AG08396 (cell line): ENCODE measurements at regions not wholly inside any gene's neighbourhood (a gene's known extent, or its start where the extent isn't known, plus 50 kb on each side); places are given as distances from the start of the nearest gene placed in this dataset.
A peak's percentile ranks its signal among the peaks of the same experiment; 100 is the strongest.

Experiments used
- DNase-seq: peaks from one replicate; pipeline ENCODE4 v3.0.0; 2012; ENCODE audit warnings: low spot score, mixed read lengths

DNA sequence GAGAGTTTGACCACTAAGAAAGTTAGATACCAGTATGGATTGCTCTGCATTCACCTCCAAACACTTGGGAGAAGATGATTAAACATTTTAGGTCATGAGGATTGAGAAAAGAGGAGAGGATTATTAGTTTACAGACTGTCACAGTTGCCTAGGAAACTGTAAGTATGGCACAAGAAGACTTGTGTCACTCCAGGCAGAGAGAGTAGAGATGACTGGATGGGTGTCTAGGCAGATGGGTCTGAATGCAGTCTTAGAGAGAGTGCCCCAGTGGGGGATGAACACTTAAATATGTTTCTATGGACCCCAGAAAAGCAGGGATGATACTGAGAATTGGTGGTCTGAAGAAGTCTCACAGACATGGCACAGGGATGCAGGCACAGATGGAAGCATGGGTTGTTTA, 477.6 kb upstream of the B3GALT2 start:
- DNase-seq = no peak

DNA sequence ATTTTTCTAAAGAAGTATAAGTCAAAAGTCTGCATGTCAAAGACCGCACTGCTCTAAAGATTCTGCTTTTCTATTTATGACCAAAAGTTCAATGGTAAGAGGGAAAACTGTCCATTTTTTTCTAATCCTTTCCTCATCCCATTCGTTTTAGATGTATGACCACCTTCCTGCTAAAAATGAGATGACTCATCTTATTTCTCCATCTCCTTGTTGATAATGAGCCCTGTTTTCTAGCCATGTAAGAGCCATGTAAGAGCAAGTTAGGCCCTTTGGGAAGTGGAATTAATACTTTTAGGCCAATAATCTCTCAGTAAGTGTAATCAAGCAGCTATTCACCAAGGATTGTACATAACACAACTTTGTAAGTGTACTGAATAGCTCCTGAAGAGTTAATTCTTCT, 475.6 kb upstream of the B3GALT2 start:
- no peak for DNase-seq

DNA sequence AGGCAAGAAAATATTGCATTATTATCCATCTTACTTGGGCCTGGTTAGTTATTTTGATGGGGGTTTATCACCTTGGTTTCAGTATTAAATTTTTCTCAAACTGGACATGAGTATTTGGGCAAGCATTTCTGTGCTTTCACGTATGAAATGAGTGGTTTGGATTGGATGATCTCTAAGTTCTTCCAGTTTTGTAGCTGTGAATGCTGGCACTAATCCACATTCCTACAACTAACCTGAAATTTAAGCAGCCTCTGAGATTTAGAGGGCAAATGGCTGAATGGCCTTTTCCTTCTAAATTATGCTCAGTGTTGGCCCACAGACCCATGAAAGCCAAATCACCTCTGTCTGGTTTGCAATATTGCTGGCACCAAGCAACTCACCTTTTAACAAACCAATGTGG, 475.0 kb upstream of the B3GALT2 start:
- DNase-seq = no peak

DNA sequence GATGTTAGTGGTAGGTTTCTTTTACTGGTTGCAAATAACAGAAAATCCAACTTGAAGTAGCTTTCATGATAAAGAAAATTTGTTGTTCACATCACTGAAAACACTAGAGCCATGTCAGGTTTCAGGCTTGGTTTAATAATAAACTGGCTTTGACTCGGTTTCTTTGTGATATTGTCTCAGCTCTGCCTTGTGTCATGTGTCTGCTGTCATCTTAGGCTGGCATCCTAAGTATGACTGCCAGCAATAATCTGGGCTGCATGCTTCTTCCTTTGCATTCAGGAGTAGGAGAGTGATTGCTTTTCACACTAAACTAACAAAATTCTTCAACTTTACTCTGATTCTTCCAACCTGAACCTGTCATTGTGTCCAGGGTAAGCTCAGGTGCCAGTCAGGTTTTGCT, 474.0 kb upstream of the B3GALT2 start:
- DNase-seq = no peak

DNA sequence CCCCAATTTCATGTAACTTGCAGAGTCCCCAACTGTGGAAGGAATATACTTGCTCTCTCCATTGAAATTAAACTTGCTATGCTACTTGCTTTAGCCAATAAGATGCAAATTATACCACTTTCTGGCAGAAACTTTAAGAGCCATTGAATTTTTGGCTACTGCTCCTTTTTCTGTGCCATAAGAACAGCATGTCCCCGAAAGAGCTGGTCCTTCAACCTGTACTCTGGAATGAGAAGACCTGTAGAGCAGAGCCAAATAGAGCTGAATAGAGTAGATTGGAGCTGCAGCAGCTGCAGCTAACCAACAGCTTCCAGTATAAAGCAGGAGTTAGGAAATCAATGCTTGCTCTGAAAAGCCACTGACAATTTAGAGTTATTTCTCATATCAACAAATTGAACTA, 472.3 kb upstream of the B3GALT2 start:
- DNase-seq = no peak

DNA sequence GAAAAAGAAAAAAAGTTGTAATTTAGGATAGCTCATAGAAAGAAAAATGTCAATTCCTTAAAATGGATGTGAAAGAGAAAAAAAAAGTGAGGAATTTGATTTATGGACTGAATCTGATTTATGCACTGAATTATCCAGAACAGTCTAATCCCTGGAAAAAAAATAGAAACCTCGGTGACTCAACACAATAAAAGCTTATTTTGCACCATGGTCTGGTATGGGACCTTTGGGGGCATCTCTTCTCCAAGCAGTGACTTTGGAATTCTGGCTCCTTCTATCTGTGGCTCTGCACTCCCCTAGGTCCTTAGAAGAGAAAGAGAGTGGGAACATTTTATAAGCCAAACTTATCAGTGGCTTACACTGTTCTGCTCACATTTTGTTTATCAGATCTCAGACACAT, 471.7 kb upstream of the B3GALT2 start:
- DNase-seq = no peak

DNA sequence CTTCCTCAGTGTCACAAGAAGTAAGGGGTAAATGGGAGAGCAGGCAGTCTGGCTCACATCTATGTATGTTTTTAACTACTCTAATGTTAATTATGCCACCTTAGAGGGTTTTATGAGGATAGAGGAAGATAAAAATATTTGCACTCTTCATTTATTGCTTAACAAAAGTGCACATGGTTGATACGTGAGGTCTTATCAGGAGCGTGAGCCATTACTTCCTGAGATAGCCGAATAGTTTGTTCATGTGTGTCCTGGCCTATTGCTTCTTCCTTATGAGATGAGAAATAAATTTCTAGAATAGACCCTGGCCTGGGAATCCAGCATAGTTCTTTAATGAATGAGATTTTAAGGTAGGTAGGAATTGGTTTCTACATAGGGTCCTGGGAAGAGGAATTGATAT, 471.1 kb upstream of the B3GALT2 start:
- DNase-seq = no peak

DNA sequence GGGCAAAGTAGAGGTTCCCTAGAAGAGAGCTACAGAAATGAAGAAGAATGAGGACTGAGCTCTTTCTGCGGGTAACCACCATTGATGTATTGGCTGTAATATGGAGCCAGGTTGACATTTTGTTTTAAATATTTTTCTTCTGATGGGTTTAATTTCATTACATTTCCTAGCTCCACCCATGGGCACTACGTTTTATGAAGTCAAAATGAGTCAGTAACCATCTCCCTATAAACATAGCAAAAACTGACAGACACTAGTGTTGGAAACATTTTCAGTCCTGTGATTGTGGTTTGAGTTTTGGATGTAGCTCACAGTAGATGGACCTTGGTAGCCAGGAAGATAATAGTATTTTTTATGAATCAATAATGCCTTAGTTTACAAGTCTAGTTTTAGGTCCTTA, 470.4 kb upstream of the B3GALT2 start:
- no peak for DNase-seq

DNA sequence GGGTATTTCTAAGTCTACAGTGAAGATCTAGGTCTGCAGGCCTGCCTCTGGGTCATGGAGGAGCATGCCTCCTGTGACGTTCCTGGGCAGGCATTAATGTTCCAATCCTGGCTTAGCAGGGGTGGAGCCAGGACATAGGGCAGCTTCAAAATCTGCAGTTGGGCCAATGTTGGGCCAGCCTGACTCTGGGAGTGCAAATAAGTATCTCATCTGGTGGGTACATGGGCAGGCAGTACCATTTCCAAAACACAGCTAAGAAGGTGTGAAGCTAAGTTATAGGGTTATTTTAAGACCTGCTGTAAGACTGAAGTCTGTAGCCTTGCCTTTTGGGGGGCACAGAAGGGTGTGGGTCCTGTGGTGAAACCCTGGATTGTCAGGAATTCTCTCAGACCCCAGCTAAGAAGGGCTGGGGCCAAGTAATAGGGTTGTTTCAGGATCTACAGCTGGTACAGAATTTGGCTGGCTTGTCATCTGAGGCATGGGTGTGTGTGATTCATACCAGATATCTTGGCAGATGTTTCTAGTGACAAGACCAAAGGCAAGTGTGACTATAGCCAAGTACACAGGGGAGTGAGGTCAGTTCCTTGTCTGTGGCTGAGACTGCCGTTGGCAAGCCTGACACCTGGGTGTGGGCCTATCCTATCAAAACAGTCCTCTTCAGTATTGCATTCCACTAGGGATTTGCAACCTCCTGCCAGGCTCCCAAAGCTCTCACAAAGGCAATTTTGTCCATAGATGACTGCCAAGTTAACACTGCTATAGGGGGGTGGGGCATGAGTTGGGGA, 468.7 kb upstream of the B3GALT2 start:
- DNase-seq = peak; percentile 10

DNA sequence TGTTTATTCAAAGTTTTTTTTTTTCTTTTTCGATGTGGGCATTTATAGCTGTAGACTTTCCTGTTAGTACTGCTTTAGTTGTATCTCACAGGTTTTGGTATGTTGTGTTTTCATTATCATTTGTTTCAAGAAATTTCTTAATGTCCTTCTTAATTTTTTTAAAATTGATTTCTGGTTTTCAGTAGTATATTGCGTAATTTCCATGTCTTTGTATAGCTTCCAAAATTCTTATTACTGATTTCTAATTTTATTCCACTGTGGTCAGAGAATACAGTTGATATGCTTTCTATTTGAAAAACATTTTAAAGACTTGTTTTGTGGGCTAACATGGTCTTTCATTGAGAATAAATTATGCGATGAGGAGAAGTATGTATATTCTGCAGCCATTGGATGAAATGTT, 463.2 kb upstream of the B3GALT2 start:
- DNase-seq = no peak

DNA sequence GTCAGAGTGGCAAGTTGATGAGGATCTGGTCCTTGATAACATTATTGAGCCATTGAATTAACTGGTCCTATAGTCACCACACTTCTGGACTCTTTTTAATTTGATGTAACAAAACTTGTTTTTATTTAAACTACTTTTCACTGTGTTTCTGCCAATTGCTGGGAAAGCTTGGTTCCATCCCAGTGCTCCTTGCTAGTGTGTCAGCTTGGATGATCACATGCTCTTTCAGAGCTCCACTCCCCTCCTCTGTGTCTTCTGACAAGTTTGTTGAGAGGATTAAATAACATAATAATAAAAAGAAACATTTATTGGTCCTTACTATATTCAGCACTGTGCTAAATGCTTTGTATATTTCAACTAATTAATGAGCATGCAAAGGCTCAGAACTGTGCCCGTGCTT, 448.5 kb upstream of the B3GALT2 start:
- no peak for DNase-seq

DNA sequence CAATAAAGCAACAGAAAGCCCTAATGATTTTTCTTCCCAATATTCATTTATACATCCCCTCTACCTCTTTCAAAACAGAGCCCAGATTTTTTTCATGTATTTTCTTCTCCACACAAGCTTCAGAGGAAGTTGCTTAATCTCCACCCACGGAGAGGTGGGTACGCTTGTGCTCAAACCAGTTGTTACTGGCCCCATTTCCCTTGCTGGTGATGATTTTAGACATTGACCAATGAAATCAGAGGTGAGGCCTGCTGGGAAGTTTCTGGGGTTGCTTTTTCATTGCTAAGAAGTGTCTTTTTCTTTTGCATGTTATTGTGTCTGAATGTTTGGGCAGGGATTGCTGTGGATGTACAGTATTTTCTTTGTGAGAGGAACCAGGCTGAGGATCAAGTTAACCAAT, 448.1 kb upstream of the B3GALT2 start:
- no peak for DNase-seq

DNA sequence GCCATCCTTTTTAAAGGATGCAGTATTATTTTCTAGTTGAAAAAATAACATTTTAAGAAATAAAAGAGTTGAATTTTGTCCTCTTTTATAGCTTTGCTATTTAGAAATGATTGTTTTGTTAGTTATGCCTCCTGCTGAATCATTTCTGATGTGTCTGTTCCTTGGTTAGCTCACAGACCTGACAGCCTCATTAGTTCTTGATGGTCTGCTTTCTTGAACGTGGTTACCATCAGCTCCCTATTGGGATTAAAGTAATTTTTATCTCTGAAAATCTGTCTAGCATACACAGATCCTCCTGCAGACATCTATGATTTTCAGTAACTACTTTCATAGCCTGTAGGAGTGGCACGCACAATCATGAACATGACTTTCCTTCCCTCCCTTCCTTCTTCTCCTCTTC, 447.6 kb upstream of the B3GALT2 start:
- no peak for DNase-seq

DNA sequence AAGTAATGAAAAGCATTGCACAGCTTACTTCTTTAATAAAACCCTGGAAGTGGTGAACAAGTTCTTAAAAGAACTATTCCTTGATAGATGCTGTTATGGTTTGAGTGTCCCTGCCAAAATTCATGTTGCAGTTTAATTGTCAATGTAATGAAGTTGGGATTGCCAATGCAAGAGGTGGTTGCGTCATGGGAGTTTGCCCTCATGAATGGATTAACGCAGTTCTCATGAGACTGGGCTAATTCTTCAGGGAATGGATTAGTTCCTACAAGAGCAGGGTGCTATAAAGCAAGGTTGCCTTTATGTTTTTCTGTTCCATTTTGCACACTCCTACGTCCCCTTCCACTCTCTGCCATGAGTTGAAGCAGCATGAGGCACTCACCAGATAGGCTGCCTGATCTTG, 446.7 kb upstream of the B3GALT2 start:
- DNase-seq = no peak

DNA sequence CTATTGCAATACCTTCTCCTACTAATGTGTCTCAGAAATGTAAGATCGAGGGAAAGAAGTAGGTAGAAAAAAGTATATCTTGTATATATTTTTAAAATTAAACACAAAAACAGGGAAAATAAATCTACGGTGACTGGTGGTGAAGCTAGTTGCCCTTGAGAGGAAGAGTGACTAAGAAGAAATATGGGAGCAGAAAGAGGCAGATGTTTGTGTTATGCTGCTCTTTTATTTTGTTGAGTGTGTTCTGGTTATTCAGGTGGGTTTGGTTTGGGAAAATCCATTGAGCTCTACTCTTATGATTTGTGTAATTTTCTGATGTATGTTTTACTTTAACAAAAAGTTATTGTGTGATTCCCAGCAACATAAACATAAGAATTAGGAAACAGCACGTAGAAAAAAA, 444.9 kb upstream of the B3GALT2 start:
- DNase-seq = no peak

DNA sequence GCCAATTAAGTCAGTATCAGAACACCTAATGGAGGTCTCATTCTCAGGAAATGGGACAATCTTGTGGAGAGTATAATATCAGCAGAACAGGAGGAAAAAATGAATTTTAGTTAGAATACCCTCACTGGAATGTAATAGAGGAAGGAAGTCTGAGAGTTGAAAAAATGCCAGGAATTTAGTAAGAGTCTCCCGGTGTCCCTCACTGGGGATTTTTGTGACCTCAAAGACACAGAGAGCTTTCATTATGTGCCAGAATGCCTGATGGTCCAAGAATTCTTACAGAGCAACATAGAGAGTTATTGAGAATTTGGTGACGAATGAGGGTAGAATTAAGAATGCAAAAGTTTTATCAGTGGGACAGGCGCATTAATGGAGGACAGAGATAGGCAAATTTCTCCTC, 443.5 kb upstream of the B3GALT2 start:
- no peak for DNase-seq

DNA sequence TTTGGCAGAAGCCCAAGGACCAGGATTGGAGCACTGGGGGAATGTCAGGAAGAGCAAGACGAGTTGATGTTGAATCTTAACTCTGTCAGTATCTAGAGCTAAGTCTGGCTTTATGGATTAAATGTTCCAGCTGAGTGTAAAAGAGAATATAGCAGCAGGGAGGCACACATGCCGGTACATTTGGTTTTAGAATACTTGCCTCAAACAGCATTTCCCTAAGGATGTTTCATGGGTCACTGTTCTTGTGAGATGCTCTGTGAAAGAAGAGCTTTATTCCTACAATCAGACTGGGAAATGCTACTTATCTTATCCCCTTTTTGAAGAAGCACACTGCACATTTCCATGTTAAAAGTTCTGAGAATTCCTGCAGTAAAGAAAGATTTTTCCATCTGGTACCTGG, 440.3 kb upstream of the B3GALT2 start:
- no peak for DNase-seq

DNA sequence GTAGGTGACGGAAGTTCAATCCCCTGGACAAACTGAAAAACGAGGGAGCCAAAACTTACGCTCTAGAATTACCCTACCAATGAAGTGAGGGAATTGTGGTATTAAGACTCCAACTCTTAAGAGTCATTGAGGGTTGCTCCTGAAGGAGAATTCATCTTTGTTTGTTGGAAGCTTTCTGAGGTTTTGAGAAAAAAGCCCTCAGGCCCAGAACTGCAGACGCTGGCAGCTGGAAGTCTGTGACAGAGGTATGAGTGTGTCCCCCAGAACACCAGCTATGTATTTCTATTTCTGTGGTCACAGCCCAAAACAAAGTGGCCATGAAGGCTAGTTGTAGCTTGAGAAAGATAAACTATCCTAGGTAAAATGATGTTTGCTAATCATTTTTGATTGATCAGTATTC, 438.8 kb upstream of the B3GALT2 start:
- no peak for DNase-seq

DNA sequence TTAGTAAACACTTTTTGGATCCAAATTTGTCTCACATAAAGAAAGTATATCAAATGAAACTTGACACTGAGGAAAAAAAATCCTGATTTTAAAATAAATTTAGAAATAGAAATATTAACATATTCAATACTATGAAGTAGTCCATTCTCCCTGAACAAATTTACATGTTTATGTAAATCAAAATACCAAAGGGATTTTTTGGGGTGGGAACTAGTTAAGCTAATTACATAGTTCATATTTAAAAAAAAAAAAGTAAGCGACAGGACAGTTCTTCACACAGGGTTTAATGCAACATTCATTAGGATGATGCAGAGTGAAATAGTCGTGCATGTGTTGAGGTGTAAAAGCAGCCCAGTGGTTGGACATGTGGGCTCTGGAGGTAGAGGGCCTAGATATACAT, 433.5 kb upstream of the B3GALT2 start:
- no peak for DNase-seq

DNA sequence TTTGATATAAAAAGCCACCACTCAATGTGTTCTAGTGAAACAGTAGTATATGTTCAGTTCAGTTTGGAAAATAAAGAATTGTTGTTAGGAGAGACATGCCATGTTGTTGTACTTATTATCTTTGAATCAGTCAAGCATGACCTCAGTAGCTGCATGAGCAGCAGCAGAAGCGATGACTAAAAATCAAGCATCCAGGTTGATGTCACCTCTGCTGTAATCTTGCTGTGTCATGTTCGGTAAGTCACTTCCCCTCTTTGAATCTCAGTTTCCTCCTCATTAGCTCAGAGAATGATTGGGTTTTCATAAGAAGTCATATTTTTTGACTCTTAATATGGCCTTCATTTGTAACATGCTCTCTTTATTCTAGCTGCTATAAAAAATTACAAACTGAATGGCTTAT, 428.4 kb upstream of the B3GALT2 start:
- DNase-seq = no peak

DNA sequence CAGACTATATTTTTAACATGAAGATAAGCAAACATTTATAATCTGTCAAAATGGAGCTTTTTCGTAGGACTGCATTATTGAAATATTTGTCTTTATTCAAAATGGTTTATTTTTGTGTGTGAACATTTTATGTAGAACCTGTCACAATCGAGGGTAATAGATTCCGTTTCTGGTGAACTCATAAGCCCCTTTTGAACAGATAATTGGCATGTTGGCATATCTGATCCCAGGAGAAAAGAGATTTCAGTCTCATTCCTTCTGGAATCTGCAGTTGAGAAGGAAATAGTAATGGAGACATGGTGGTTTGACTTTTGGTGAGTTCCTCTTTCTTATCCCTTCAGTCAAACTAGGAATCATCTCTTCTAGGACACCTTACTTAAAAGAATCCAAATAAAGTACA, 427.9 kb upstream of the B3GALT2 start:
- DNase-seq = no peak

DNA sequence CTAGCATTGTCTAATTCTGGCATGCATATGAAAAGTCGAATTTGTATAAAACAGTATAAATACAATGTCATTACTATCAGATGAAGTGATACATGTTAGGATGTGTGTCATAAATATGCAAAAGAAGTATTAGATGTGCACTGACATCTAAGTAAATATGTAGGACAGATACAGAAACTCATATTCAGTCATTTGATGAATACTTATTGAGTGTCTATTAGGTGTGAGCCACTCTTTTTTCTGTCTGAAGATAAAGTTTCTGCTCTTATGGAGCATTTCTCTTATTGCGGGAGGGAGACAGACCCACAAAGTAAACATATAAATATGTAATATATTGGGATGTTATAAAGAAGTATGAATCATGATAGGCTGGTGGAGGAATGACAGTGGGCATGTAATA, 426.6 kb upstream of the B3GALT2 start:
- no peak for DNase-seq

DNA sequence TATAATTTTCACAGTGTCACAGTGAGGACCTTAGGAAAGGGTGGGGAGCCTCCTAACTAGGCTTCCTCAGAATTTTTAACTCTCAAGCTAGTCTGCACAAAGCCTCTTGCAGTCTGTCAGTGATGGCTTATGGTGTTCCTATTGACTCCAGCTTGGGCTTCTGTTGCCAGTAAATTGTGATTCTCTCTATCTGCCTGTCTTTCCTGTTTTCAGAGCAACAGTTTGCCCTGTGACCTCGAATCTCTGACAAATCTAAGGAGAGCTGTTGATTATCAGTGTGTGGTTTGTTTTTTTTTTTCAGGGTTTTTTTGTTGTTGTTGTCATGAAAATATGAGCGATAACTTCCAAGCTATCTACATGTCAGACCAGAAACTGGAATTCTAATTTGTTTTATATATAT, 423.2 kb upstream of the B3GALT2 start:
- no peak for DNase-seq

DNA sequence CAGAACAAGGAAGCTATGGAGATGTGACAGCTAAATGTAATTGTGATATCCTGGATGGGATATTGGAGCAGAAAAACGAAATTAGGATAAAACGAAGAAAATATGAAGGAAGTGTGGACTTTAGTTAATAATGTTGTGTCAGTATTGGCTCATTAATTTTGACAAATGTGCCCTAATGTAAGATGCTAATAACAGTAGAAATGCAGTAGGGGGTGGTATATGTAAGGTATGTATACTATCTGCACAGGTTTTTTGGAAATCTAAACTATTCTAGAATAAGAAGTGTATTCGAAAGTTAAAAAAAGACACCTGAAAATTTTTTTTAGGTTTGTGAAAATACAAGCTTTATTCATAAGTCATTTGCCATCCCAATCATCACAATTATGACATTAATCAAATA, 421.4 kb upstream of the B3GALT2 start:
- DNase-seq = no peak

DNA sequence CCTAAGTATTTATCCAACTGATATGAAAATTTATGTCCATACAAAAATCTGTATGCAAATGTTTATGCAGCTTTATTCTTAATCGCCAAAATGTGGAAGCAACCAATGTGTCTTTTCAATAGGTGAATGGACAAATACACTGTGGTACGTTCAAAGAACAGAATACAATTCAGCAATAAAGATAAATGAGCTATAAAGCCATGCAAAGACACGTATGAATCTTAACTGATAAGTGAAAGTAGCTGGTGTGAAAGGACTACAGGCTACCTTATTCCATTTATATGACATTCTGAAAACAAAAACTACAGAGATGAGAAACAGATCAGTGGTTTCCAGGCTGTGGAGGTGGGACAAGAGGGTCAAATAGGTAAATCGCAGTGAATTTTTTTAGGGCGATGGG, 419.6 kb upstream of the B3GALT2 start:
- DNase-seq = no peak
